ENCODE measurements at regions not wholly inside any gene's neighbourhood (a gene's known extent, or its start where the extent isn't known, plus 50 kb on each side); places are given as distances from the start of the nearest gene placed in this dataset.

DNA sequence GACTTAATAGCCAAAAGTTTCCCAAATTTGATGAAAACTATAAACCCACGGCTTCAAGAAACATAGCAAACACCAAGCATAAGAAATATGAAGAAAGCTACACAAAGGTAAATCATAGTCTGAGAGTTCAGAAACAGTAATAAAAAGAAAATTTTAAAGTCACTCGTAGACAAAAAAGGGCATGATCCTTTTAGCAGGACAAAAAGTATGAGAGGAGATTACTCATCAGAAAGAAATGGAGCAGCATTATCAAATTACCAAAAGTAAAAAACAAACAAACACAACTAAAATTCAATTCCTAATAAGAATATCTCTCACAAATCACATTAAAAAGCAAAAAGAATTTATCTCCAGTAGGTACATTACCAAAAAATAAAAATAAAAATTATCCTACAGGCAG, 279.4 kb upstream of the UBE2E2 start:
- TF ChIP-seq ZFX (IDR thresholded peaks at IDR 0.05) (no peak), CBX3 (IDR thresholded peaks at IDR 0.05; ENCODE audit: low read depth) (no peak), POLR2A (IDR thresholded peaks at IDR 0.05; ENCODE audit: borderline replicate concordance, extremely low read depth, insufficient read depth, insufficient read length) (no peak), ZNF274 (IDR thresholded peaks at IDR 0.05; ENCODE audit: low read depth, low read length) (no peak), FOSL1 (IDR thresholded peaks at IDR 0.05; ENCODE audit: low read depth) (no peak)
- TF ChIP-seq, protein P1, sequence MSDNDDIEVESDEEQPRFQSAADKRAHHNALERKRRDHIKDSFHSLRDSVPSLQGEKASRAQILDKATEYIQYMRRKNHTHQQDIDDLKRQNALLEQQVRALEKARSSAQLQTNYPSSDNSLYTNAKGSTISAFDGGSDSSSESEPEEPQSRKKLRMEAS (IDR thresholded peaks at IDR 0.05) = no peak
- TF ChIP-seq, protein P2, sequence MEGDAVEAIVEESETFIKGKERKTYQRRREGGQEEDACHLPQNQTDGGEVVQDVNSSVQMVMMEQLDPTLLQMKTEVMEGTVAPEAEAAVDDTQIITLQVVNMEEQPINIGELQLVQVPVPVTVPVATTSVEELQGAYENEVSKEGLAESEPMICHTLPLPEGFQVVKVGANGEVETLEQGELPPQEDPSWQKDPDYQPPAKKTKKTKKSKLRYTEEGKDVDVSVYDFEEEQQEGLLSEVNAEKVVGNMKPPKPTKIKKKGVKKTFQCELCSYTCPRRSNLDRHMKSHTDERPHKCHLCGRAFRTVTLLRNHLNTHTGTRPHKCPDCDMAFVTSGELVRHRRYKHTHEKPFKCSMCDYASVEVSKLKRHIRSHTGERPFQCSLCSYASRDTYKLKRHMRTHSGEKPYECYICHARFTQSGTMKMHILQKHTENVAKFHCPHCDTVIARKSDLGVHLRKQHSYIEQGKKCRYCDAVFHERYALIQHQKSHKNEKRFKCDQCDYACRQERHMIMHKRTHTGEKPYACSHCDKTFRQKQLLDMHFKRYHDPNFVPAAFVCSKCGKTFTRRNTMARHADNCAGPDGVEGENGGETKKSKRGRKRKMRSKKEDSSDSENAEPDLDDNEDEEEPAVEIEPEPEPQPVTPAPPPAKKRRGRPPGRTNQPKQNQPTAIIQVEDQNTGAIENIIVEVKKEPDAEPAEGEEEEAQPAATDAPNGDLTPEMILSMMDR (IDR thresholded peaks at IDR 0.05 in 2 of 3, conservative IDR thresholded peaks at IDR 0.05 in 1 of 3; ENCODE audit: borderline replicate concordance in 1 of 3, insufficient read depth in 1 of 3, low read depth in 2 of 3, low read length in 2 of 3) = no peak
- TF ChIP-seq, protein P3, sequence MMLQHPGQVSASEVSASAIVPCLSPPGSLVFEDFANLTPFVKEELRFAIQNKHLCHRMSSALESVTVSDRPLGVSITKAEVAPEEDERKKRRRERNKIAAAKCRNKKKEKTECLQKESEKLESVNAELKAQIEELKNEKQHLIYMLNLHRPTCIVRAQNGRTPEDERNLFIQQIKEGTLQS (IDR thresholded peaks at IDR 0.05) = no peak
